HUES6 (cell line): ENCODE measurements at regions not wholly inside any gene's neighbourhood (a gene's known extent, or its start where the extent isn't known, plus 50 kb on each side); places are given as distances from the start of the nearest gene placed in this dataset.
"Not testable (repeated sequence)": the region's sequence is repeated elsewhere in the genome, so short reads cannot be mapped to it uniquely, and the experiment has no call there.

Source experiments
- H3K27ac ChIP-seq: 2 replicates; pipeline ENCODE4 v1.7.0; 2013; ENCODE audit warnings: low read depth, mild to moderate bottlenecking, low read length, inconsistent platforms
- H3K27me3 ChIP-seq: 2 replicates; pipeline ENCODE4 v1.6.1; 2013; ENCODE audit warnings: low read length; ENCODE audit not compliant: control insufficient read depth, insufficient read depth
- H3K36me3 ChIP-seq: 2 replicates; pipeline ENCODE4 v1.6.1; 2013; ENCODE audit warnings: low read length; ENCODE audit not compliant: control insufficient read depth, insufficient read depth
- H3K4me1 ChIP-seq: 2 replicates; pipeline ENCODE4 v1.6.1; 2013; ENCODE audit warnings: low read length; ENCODE audit not compliant: control insufficient read depth, insufficient read depth
- H3K4me3 ChIP-seq: 2 replicates; pipeline ENCODE4 v1.5.1; 2013; ENCODE audit warnings: low read depth, low read length
- H3K9ac ChIP-seq: one replicate; pipeline ENCODE4 v1.6.1; 2013; ENCODE audit warnings: mild to moderate bottlenecking, low read length
- H3K9me3 ChIP-seq: 2 replicates; pipeline ENCODE4 v1.6.1; 2013; ENCODE audit warnings: low read depth, low read length; ENCODE audit not compliant: control insufficient read depth, insufficient read depth

GRCh38 chr3:40886660-40887425 is 312.5 kb upstream of the CTNNB1 start:
- H3K36me3 ChIP-seq, result no peaks in the 10 kb centered on the region
- H3K9ac ChIP-seq, result no peak overlapping the region
- no peaks in the 10 kb centered on the region for H3K9me3 ChIP-seq
- H3K27me3 ChIP-seq, result no peaks in the 10 kb centered on the region
- no peak overlapping the region for H3K27ac ChIP-seq
- no peak overlapping the region for H3K4me3 ChIP-seq
- no peaks in the 10 kb centered on the region for H3K4me1 ChIP-seq

DNA sequence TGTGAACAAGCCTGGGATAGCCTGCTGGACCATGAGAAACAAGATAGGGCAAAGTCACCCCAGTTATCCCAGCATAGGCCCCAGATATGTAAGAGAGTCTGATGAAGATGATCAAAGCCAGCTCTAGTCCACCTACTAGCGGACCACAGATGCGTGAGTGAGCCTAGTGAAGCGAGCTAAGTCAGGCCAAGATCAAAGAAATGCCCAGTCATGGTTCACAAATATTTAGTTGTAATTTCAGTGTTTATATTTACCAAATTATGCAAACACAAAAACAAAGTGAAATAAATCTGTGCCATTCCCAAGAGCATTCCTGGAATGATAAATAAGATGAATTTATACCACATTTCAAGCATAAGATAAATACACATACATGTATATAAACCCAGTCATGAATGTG is 308.1 kb upstream of the CTNNB1 start:
- H3K4me1 ChIP-seq, result peaks cover 7% of the 10 kb centered on the region; the same call in 1 of the 2 replicates
- no peaks in the 10 kb centered on the region for H3K9me3 ChIP-seq
- H3K4me3 ChIP-seq, result no peak overlapping the region
- H3K36me3 ChIP-seq, result no peaks in the 10 kb centered on the region
- no peaks in the 10 kb centered on the region for H3K27me3 ChIP-seq
- H3K9ac ChIP-seq, result no peak overlapping the region
- no peak overlapping the region for H3K27ac ChIP-seq

DNA sequence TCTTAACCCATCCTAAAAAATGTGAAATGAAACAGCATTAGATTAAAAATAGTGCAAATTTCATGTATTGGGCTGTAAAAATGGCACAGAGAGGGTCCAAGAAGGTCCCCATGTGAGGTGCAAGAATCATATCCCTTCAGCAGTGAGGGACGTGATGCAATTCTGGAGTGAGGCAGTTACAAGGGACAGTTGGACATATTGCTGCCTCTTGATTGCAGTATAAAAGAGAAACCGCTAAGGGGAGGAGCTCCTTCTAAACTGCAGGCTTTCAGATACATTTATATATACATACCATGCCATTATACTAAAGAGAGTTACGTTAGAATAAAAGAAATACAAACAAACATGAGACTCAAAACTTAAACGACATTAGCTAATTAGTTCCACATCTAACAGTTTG is 304.2 kb upstream of the CTNNB1 start:
- no peaks in the 10 kb centered on the region for H3K36me3 ChIP-seq
- no peak overlapping the region for H3K4me3 ChIP-seq
- peaks cover 7% of the 10 kb centered on the region; the same call in 1 of the 2 replicates for H3K4me1 ChIP-seq
- H3K9me3 ChIP-seq, result no peaks in the 10 kb centered on the region
- no peak overlapping the region for H3K27ac ChIP-seq
- H3K27me3 ChIP-seq, result no peaks in the 10 kb centered on the region
- no peak overlapping the region for H3K9ac ChIP-seq

GRCh38 chr3:40899286-40899712 is 300.0 kb upstream of the CTNNB1 start:
- Histone ChIP-seq H3K9me3 (no peaks in the 10 kb centered on the region), H3K27ac (no peak overlapping the region)

GRCh38 chr3:40901298-40901697 is 298.0 kb upstream of the CTNNB1 start:
- no peak overlapping the region for H3K4me3 ChIP-seq
- H3K36me3 ChIP-seq, result no peaks in the 10 kb centered on the region
- no peaks in the 10 kb centered on the region for H3K27me3 ChIP-seq
- H3K9ac ChIP-seq, result no peak overlapping the region
- no peak overlapping the region for H3K27ac ChIP-seq
- no peaks in the 10 kb centered on the region for H3K4me1 ChIP-seq
- no peaks in the 10 kb centered on the region for H3K9me3 ChIP-seq

More at GRCh38 chr3:40899286-40899712, 300.0 kb upstream of the CTNNB1 start:
- no peaks in the 10 kb centered on the region for H3K36me3 ChIP-seq
- no peak overlapping the region for H3K9ac ChIP-seq
- no peak overlapping the region for H3K4me3 ChIP-seq
- H3K27me3 ChIP-seq, result no peaks in the 10 kb centered on the region
- H3K4me1 ChIP-seq, result no peaks in the 10 kb centered on the region

DNA sequence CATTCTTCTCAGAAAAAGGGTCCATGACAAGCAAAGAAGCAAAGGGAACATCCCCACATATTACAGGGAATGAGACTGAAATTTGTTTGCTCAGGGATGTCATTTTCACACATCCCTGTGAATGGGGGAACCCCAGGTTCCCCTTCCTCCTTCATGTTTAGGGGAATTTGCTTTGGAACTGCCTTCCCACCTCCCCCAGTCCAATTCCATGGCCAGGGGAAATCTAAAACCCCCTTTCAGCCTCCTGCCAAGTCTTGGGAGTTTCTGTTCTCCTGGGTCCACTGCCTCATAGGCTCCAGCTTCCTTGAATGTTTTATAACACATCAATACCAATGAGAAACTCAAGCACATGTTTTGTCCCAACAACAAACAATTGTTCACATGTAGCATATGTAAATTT is 297.5 kb upstream of the CTNNB1 start:
- no peak overlapping the region for H3K9ac ChIP-seq
- no peak overlapping the region for H3K4me3 ChIP-seq
- H3K36me3 ChIP-seq, result no peaks in the 10 kb centered on the region
- no peaks in the 10 kb centered on the region for H3K9me3 ChIP-seq
- no peak overlapping the region for H3K27ac ChIP-seq
- H3K27me3 ChIP-seq, result no peaks in the 10 kb centered on the region
- H3K4me1 ChIP-seq, result no peaks in the 10 kb centered on the region

DNA sequence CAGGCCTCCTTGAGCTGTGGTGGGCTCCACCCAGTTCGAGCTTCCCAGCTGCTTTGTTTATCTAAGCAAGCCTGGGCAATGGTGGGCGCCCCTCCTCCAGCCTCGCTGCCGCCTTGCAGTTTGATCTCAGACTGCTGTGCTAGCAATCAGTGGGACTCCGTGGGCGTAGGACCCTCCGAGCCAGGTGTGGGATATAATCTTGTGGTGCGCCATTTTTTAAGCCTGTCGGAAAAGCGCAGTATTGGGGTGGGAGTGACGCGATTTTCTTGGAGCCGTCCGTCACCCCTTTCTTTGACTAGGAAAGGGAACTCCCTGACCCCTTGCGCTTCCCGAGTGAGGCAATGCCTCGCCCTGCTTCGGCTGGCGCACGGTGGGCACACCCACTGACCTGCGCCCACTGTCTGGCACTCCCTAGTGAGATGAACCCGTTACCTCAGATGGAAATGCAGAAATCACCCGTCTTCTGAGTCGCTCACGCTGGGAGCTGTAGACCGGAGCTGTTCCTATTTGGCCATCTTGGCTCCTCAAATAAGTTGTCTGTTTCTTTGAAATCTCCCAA is 291.3 kb upstream of the CTNNB1 start:
- peak overlapping the region; percentile 74 for H3K9ac ChIP-seq

DNA sequence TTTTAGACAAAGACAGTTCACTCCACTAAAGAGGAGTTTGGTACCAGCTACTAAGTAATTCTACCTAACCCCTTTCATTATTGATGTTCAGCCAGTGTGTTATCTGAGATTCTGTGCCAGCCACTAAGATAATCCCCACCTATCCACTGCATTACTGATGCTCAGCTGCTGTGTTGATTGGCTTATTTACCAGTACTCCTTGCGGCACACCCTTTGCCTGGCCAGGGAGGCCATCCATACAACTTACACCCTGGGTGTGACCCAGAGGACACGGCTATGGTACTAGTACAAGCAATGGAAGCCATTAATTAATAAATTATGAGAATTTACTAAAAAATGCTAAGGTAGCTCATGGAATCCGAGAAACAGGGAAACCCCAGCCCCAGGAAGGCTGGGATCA is 290.7 kb upstream of the CTNNB1 start:
- Histone ChIP-seq H3K27me3 (no peaks in the 10 kb centered on the region), H3K36me3 (no peaks in the 10 kb centered on the region; the same call in 1 of the 2 replicates), H3K27ac (no peak overlapping the region), H3K4me3 (peak overlapping the region; percentile 77), H3K4me1 (no peaks in the 10 kb centered on the region), H3K9me3 (no peaks in the 10 kb centered on the region), H3K9ac (no peak overlapping the region)

More for the DNA sequence above, 291.3 kb upstream of the CTNNB1 start:
- not testable (repeated sequence) for H3K9me3 ChIP-seq, H3K27ac ChIP-seq, H3K4me1 ChIP-seq, H3K36me3 ChIP-seq, H3K27me3 ChIP-seq
- H3K4me3 ChIP-seq, result peak overlapping the region; percentile 77

- Histone ChIP-seq H3K9me3 (no peaks in the 10 kb centered on the region), H3K27me3 (no peaks in the 10 kb centered on the region), H3K4me1 (no peaks in the 10 kb centered on the region), H3K4me3 (no peak overlapping the region), H3K27ac (no peak overlapping the region), H3K36me3 (no peaks in the 10 kb centered on the region; the same call in 1 of the 2 replicates), H3K9ac (no peak overlapping the region)
These were observed 288.0 kb upstream of the CTNNB1 start for GRCh38 chr3:40911264-40911663.

GRCh38 chr3:40911928-40912327 is 287.4 kb upstream of the CTNNB1 start:
- H3K4me3 ChIP-seq, result no peak overlapping the region
- no peak overlapping the region for H3K27ac ChIP-seq
- no peaks in the 10 kb centered on the region for H3K4me1 ChIP-seq
- no peaks in the 10 kb centered on the region for H3K9me3 ChIP-seq
- no peak overlapping the region for H3K9ac ChIP-seq
- H3K36me3 ChIP-seq, result no peaks in the 10 kb centered on the region; the same call in 1 of the 2 replicates
- H3K27me3 ChIP-seq, result no peaks in the 10 kb centered on the region

- Histone ChIP-seq H3K4me3 (no peak overlapping the region), H3K27ac (no peak overlapping the region), H3K27me3 (no peaks in the 10 kb centered on the region), H3K36me3 (no peaks in the 10 kb centered on the region; the same call in 1 of the 2 replicates), H3K4me1 (no peaks in the 10 kb centered on the region), H3K9me3 (no peaks in the 10 kb centered on the region), H3K9ac (no peak overlapping the region)
These were observed 286.8 kb upstream of the CTNNB1 start for GRCh38 chr3:40912461-40912860.
